ENCODE measurements at regions not wholly inside any gene's neighbourhood (a gene's known extent, or its start where the extent isn't known, plus 50 kb on each side); places are given as distances from the start of the nearest gene placed in this dataset.

GRCh38 chr1:5552787-5553484 is 439.3 kb downstream of the NPHP4 start:
- intact Hi-C loops (cut with DNase I; ENCODE audit: low total_unique reads): no loop called here
- no peaks in the 10 kb centered on the region for H3K4me1 ChIP-seq
- H3K36me3 ChIP-seq: no peaks in the 10 kb centered on the region
- DNase-seq: no peak
- no peak overlapping the region for H3K4me3 ChIP-seq
- TF ChIP-seq POLR2A (IDR thresholded peaks at IDR 0.05) (no peak), CTCF (IDR thresholded peaks at IDR 0.05) (no peak)
- WGBS, 5 donors: 0 to 71% (median 56%) methylated on average over 1 to 3 of the region's 3 CpGs
- peaks cover 0 to 7% (median 0%) of the 10 kb centered on the region in 3 donors for H3K27me3 ChIP-seq
- H3K27ac ChIP-seq: no peak overlapping the region
- peaks cover 0 to under 1% (median under 1%) of the 10 kb centered on the region in 4 donors for H3K9me3 ChIP-seq

GRCh38 chr1:5551274-5551975 is 440.8 kb downstream of the NPHP4 start:
- H3K27ac ChIP-seq: no peak overlapping the region
- no peaks in the 10 kb centered on the region for H3K4me1 ChIP-seq
- H3K9me3 ChIP-seq: no peaks in the 10 kb centered on the region
- no peak overlapping the region for H3K4me3 ChIP-seq
- H3K36me3 ChIP-seq: no peaks in the 10 kb centered on the region
- intact Hi-C loops (cut with DNase I; ENCODE audit: low total_unique reads): no loop called here
- TF ChIP-seq POLR2A (IDR thresholded peaks at IDR 0.05): no peak
- peak in 1 of 3 donors; percentile 13 for TF ChIP-seq POLR2AphosphoS5 (IDR thresholded peaks at IDR 0.05)
- WGBS, 5 donors: 38 to 61% (median 43%) methylated on average over 8 of the region's 8 CpGs
- peak in 1 of 2 donors; percentile 65 for DNase-seq
- peaks cover 0 to 7% (median 0%) of the 10 kb centered on the region in 3 donors for H3K27me3 ChIP-seq

GRCh38 chr1:5548266-5548665 is 444.0 kb downstream of the NPHP4 start:
- Histone ChIP-seq H3K27me3 (peaks cover 0 to 17% (median 0%) of the 10 kb centered on the region in 3 donors), H3K4me3 (no peak overlapping the region), H3K27ac (no peak overlapping the region), H3K36me3 (no peaks in the 10 kb centered on the region), H3K4me1 (no peaks in the 10 kb centered on the region), H3K9me3 (no peaks in the 10 kb centered on the region)
- intact Hi-C loops (cut with DNase I; ENCODE audit: low total_unique reads): no loop called here
- no peak for TF ChIP-seq CTCF (IDR thresholded peaks at IDR 0.05)
- no peak for TF ChIP-seq POLR2A (IDR thresholded peaks at IDR 0.05)
- no peak for TF ChIP-seq EP300 (IDR thresholded peaks at IDR 0.05)
- TF ChIP-seq POLR2AphosphoS5 (IDR thresholded peaks at IDR 0.05): no peak
- no peak for DNase-seq

GRCh38 chr1:5543235-5543634 is 449.0 kb downstream of the NPHP4 start:
- no peaks in the 10 kb centered on the region for H3K36me3 ChIP-seq
- no peaks in the 10 kb centered on the region for H3K4me1 ChIP-seq
- no peak overlapping the region for H3K4me3 ChIP-seq
- no peak overlapping the region for H3K27ac ChIP-seq
- DNase-seq: no peak
- H3K9me3 ChIP-seq: peaks cover 0 to 9% (median 0%) of the 10 kb centered on the region in 4 donors
- TF ChIP-seq EP300 (IDR thresholded peaks at IDR 0.05): no peak
- TF ChIP-seq CTCF (IDR thresholded peaks at IDR 0.05): no peak
- TF ChIP-seq POLR2A (IDR thresholded peaks at IDR 0.05): no peak
- no peak for TF ChIP-seq POLR2AphosphoS5 (IDR thresholded peaks at IDR 0.05)
- WGBS, 5 donors: 52 to 64% (median 57%) methylated on average over 5 of the region's 5 CpGs
- H3K27me3 ChIP-seq: peaks cover 0 to 19% (median 3%) of the 10 kb centered on the region in 3 donors
- intact Hi-C loops (cut with DNase I; ENCODE audit: low total_unique reads): no loop called here

GRCh38 chr1:5532811-5533210 is 459.4 kb downstream of the NPHP4 start:
- intact Hi-C loops (cut with DNase I; ENCODE audit: low total_unique reads): no loop called here
- no peak overlapping the region for H3K4me3 ChIP-seq
- no peak overlapping the region for H3K27ac ChIP-seq
- TF ChIP-seq EP300 (IDR thresholded peaks at IDR 0.05) (no peak), POLR2AphosphoS5 (IDR thresholded peaks at IDR 0.05) (no peak), CTCF (IDR thresholded peaks at IDR 0.05) (no peak), POLR2A (IDR thresholded peaks at IDR 0.05) (no peak)
- H3K27me3 ChIP-seq: peaks cover 0 to 28% (median 0%) of the 10 kb centered on the region in 3 donors
- H3K9me3 ChIP-seq: peaks cover 5 to 17% (median 13%) of the 10 kb centered on the region in 4 donors
- no peak for DNase-seq
- H3K36me3 ChIP-seq: no peaks in the 10 kb centered on the region
- 86 to 95% (median 92%) methylated on average over 3 of the region's 3 CpGs for WGBS, 5 donors
- no peaks in the 10 kb centered on the region for H3K4me1 ChIP-seq
